ENCODE measurements at regions not wholly inside any gene's neighbourhood (a gene's known extent, or its start where the extent isn't known, plus 50 kb on each side); places are given as distances from the start of the nearest gene placed in this dataset.

GRCh38 chr1:105180789-105181188, 1431.1 kb downstream of the AMY1C start:
- no peaks in the 10 kb centered on the region for H4K20me1 ChIP-seq (replicated peaks; ENCODE audit: control insufficient read depth, extremely low read depth, insufficient read depth, low read length)
- H3K4me1 ChIP-seq (ENCODE audit: control insufficient read depth, extremely low read depth, insufficient read depth, low read length) = no peaks in the 10 kb centered on the region
- no peak for DNase-seq (ENCODE audit: low read depth, low spot score)
- TF ChIP-seq MAX (IDR thresholded peaks at IDR 0.05; ENCODE audit: insufficient read depth, insufficient read length) (no peak), FOS (IDR thresholded peaks at IDR 0.05; ENCODE audit: borderline replicate concordance, insufficient read depth, low read length) (no peak), MYC (IDR thresholded peaks at IDR 0.05; ENCODE audit: low read depth, low read length) (no peak), CTCF (IDR thresholded peaks at IDR 0.05; ENCODE audit: extremely low read depth in 1 of 2, insufficient read depth in 1 of 2, low read depth in 1 of 2, low read length in 2 of 2) (no peak), EZH2 (IDR thresholded peaks at IDR 0.05; ENCODE audit: borderline replicate concordance, low read depth, low read length, severe bottlenecking) (no peak), POLR2AphosphoS5 (IDR thresholded peaks at IDR 0.05; ENCODE audit: insufficient read depth, low read depth, low read length) (no peak), POLR2A (IDR thresholded peaks at IDR 0.05; ENCODE audit: low read depth, low read length) (no peak), GATA2 (IDR thresholded peaks at IDR 0.05; ENCODE audit: insufficient read depth, insufficient read length, low read depth, low read length) (no peak), JUN (IDR thresholded peaks at IDR 0.05; ENCODE audit: borderline replicate concordance, insufficient read depth, insufficient read length, low read depth) (no peak)
- H3K79me2 ChIP-seq (ENCODE audit: control insufficient read depth, insufficient read depth, low read length) = no peaks in the 10 kb centered on the region
- POLR2A ChIA-PET = no interaction called here
- FAIRE-seq = no peak
- no peaks in the 10 kb centered on the region for H3K9me3 ChIP-seq (replicated peaks; ENCODE audit: control insufficient read depth, insufficient read depth, low read length)
- no peak overlapping the region for H3K4me3 ChIP-seq (replicated peaks in 1 of 3; ENCODE audit: insufficient read depth in 1 of 3, low read depth in 1 of 3, low read length in 3 of 3)
- no peak overlapping the region for H3K27ac ChIP-seq (ENCODE audit: insufficient read depth, low read depth, low read length)
- intact Hi-C loops (cut with micrococcal nuclease) (no loop called here), dilution Hi-C loops (cut with MboI; ENCODE audit: extremely low pct_ligation_motif_present, low sequenced_read_pairs) (no loop called here)
- H2AFZ ChIP-seq (ENCODE audit: low read depth, low read length) = no peak overlapping the region
- BruUV-seq (replicated peaks) = no TSS peak
- H3K9ac ChIP-seq (replicated peaks; ENCODE audit: extremely low read depth, insufficient read depth, low read length) = no peak overlapping the region
- H3K36me3 ChIP-seq (ENCODE audit: control insufficient read depth in 2 of 2, extremely low read depth in 1 of 2, insufficient read depth in 2 of 2, low read length in 2 of 2) = no peaks in the 10 kb centered on the region
- no peaks in the 10 kb centered on the region for H3K9me1 ChIP-seq (replicated peaks; ENCODE audit: control insufficient read depth, extremely low read depth, insufficient read depth, low read length)
- CTCF ChIA-PET = no interaction called here
- H3K4me2 ChIP-seq (ENCODE audit: insufficient read depth, low read length) = no peak overlapping the region
- H3K27me3 ChIP-seq (ENCODE audit: control insufficient read depth in 2 of 2, insufficient read depth in 2 of 2, low read length in 2 of 2) = no peaks in the 10 kb centered on the region

Measured in endothelial cell of umbilical vein (primary cell).